HG02870 (cell line): ENCODE measurements at regions not wholly inside any gene's neighbourhood (a gene's known extent, or its start where the extent isn't known, plus 50 kb on each side); places are given as distances from the start of the nearest gene placed in this dataset.

Experiments
- ATAC-seq: cut with Tn5 transposase; IDR thresholded peaks from one replicate; pipeline ENCODE4 v1.9.1; 2021; ENCODE audit warnings: mild to moderate bottlenecking, moderate library complexity; ENCODE audit not compliant: unreplicated experiment

DNA sequence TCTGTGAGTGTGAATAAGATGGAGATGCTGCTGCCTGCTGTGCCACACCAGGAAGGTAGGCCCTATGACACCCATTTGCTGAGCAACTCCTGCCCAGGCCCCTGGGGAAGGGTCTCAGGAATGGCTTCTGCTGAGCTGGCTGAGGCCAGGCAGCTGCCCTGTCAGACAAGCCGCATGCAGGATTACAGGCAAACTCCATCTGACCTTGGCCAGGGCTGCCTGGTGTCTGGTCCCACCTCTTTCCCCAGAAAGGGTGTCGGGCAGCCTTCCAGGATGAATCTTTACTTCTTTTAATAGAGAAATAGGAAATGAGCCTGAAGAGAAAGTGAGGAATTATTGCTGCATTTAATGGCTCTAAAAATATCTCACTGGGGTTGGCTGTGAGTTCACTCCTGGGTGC is 182.5 kb downstream of the IRX5 start:
- no peak for ATAC-seq

DNA sequence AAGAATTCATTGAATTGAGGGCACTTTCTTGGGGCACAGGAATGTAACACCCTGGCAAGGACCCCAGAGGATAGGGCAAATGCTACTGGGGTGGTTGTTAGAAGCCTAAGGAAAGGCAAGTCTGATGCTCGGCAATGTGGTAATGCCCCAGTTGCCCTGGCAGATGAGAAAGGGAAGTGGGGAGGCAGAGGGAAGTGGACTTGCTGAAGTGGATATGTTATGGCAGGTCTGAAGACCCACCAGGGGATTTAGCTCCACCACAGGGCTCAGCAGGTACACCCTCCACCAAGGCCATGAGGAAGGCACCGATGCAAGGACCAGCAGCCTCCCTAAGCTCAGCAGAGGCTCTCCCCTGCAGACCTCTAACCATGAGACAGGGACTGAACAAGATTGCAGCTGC is 184.8 kb downstream of the IRX5 start:
- no peak for ATAC-seq

DNA sequence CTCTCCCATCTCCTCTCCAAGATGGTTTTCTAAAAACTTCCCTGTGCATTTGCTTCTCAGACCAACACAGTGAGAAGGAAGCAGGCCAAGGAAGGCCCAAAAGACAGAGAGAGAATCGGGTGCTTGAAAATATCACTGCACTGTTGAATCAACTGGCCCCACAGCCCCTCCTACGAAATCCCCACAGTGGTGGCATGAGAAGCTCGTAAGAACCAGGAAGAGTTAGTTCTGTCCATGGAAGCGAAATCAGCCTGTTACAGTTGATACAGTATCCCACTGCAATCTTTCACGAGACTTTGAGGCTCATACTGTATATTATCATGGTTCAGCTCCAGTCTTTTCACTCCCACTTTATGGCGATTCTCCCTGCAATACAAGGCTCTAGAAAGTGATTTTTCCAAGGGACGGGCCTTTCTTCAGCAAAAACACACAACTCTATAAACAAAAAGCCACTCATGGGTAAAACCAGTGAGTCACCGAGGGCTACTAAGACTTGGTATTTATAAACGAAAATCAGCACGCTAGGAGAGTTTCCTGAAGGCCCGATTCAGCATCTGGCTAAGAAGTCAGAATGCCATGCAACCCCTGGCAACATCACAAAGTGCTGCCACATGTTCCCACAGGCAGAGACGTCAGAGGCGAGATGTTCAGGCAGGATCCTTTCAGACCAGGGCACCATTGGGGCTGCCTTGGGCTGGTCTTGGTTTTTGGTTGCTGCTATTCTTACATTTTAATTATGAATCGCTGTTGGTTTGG is 185.7 kb downstream of the IRX5 start:
- ATAC-seq = no peak

DNA sequence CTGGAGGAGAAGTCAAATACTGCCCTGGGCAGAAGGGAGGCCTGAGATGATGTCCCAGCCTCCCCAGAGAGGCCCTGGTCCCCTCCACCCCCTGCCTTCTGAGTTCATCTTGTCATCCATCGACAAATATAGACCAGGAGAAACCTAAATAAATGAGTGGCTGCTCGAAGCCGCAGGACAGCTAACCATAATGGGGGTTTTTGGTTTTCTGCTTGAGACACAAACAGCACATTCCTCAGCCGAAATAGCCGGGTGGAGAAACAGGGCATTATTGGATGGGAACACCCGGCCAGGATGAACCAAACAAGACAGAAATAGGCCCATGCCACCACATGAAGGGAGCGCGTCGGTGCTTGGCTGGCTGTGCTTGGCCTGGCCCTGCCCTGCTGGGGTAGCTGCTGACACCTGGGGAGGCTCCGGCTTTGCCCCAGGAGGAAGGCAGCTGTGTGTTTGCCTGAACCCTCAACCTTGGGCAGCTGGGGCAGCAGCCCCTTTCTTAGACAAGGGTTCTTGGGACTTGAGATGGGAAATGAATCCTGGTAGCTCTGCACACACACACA is 188.1 kb downstream of the IRX5 start:
- no peak for ATAC-seq

DNA sequence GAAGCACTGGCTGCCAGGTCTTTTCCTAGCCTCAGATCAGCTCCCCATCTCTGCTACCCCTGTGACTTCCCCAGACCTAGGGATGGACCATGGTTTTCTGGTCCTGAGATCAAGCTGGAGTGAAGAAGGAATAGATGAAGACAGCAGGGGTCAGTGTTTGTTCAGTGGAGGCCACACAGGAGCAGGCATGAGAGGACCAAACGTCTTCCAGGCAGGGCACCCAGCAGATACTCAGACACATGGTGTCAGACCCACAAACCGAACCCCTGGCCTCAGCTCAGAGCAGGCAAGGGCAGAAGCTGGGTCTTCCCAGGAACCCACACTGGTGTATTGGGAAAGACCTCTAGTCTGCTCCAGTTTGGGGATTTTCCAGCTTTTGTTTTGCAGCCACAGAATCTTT is 189.7 kb downstream of the IRX5 start:
- ATAC-seq = no peak

DNA sequence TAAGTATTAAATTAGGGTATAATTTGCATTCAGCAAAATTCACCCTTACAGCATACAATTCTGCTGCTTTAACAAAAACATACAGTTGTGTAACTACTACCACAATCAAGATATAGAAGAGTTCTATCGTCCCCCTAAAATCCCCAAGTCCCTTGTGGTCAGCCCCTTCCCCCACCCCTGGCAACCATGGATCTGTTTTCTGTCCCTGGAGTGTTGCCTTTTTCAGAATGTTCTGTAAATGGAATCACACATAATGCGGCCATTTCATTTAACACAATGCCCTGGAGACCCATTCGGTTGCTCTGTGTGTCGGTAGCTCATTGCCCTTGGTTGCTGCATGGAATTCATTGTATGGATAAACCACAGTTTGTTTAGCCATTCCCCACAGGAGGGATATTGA is 190.2 kb downstream of the IRX5 start:
- ATAC-seq = no peak

DNA sequence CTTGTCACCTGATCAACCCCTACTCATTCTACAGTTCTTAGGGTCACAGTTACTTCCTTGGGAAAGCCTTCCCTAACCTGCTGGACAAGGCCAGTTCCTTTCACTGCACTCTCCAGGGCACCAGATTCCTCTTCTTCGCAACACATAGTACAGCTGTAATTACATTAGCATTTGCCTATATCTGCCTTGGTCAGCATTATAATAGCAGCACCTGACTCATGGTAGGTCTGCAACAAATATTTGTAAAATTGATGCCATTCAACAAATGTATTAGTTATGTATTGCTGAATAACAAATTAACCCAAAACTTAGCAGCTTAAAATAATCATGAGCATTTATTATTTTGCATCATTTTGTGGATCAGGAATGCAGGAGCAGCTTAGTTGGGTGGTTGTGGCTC is 193.0 kb downstream of the IRX5 start:
- ATAC-seq = no peak

DNA sequence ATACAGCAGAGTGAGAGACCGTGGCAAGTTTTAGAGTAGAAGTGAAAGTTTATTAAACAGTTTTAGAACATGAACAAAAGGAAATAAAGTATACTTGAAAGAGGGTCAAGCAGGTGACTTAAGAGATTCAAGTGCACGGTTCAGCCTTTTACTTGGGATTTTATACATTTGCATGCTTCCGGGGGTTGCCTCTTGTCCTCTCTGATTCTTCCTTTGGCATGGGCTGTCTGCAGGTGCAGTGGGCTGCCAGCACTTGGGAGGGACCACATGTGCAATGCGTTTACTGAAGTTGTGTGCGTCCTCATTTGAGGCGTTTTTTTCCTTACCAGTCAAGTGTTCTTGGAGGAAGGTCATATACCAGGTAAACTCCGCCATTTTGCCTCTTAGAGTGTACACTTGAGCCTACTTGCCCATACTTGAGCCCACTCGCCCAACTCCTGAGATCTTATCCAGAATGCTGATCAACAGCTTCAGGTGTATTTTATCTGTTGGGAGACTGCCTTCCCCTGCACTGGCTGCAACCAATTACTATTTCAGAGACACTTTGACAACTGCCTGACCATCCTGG is 195.2 kb downstream of the IRX5 start:
- no peak for ATAC-seq

DNA sequence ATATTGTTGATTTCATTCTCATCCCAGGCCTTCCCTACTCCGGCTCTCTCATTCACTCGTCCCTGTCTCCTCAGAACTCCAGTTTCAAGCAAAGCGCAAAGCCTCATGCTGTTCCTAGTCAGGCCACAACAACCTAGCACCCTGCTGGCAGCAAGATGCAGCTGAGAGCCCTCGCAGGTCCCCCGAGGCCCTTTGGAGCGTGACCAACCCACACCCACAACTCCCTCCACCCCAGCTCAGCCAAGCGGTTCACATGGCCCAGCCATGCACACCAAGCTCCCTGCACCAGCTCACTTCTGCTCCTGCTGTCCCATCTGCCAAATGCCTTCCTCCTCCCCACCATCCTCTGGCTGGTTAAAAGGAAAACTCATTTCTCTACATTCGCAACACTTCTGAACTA is 195.8 kb downstream of the IRX5 start:
- ATAC-seq = no peak

DNA sequence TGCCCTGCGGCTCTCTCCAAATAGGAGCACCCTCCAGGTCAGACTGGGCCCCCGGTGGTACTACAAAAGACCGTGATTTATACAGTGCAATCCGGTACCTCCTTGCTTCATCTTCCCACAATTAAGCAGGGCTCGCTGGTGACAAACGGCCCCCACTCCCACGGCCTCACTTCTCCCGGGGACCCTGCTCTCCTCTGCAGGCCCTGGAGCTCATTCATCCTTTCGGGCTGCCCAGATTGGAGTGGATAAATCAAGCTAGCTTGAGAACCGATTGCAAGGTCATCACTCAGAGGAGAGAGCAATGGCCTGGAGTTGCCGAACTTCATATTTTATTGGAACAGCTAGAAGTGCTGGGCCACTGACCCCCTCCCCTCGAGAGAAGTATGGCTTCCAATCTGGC is 193.5 kb upstream of the IRX6 start:
- ATAC-seq = no peak

DNA sequence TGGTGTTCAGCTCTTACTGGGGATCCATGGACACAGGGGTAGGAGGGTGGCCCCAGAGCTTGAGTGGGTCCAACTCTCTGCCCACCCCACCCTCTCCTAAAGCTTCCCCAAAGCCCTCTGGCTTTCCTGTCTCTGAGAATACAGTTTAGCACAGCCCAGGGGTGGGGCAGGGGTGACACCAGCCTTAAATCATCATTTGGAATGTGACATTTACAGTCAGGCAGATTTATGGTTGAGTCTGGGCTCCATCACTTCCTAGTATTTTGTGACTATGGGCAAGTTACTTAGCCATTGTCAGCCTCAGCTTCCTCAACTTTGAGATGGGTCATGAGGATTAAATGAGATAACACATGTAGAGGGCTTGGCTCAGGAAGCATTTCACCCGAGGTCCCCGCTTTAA is 193.1 kb upstream of the IRX6 start:
- ATAC-seq = no peak

DNA sequence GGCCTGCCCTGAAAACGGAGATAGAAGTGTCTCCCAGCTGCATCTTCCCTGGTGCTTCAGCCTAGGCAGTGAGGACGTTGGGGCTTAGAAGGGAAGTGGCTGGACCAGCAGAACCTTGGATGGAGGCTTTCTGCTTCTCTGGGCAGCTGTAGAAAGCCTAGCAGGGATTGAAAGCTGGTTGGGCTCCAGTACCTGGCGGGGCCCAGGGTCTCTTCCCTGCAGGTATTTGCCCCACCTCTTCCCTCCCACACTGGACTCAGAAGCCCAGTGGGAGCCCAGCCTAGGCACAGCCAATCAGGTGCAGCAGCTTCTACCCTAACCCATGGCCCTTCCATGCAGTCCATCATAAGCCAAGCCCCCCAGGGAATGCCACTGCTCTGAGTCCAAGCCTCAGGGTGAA is 190.3 kb upstream of the IRX6 start:
- no peak for ATAC-seq

DNA sequence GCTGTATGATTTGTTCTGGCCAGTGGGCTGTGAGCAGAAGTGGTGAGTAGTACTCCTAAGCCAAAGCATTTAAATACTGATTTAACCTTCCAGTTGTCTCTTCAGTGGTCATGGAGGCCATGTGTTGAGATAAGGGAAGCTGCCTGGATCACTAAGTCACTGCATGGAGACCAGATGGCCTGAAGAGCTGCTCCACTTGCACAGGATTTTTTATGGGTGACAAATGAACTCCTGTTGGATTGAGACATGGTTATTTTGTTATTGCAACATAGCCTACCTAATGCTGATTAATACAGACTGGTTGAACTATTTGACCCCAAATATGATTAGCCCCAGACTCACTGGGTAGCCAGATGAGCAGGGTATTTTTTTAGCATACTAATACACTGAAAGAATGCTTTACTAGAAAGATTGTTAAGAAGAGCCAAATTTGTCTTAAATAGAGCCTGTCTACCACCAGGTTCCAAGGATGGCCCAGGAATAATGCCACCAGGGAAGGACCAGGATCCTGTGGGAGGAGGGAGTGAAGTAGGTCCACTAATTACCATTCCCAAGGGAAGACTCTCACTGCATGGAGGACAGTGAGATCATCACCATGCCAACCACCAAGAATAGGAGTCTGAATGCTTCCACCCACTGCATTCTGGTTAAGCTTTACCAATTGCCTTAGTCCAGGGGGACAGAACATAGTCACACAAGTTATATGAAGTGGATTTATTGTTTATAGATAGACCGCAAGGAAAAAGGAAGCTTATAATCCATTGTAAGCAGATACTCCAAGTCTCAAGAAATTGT is 187.4 kb upstream of the IRX6 start:
- no peak for ATAC-seq

DNA sequence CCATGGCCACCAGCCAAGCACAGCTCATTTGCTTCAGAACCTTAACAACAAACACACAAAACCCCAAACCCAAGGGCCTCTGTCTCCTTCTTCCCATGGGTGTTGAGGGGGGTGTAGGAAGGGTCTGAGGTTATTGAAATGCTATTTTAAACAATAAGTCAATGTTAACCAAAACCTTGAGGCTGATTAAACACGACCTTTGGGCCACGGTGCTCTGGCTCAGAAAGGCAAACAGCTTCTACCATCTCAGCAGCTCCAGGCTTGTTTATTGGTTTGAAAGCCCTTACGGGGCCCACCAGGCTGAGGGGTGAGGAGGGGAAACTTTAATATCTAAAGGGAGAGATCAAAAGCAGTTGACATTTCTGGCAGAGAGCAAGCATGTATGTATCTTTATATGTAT is 185.7 kb upstream of the IRX6 start:
- ATAC-seq = no peak

DNA sequence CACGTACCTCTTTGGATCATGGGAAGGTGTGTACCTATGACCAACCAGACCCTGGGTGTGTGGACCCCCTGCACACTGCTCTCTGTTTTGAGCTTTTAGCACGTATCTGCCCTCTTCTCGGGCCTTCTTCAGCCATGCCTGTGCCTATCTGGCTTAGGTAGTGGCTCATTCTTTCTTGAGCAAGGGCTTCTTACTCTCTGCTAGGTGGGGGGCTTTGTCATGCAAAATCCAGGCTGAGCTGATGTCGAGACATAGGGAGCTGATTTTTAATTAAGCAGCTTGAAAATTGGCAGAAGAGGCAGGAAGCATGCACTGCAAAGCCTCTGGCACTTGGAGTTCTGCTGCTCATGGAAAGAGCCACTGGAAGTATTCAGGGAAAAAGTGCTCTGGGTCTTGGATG is 181.6 kb upstream of the IRX6 start:
- no peak for ATAC-seq

DNA sequence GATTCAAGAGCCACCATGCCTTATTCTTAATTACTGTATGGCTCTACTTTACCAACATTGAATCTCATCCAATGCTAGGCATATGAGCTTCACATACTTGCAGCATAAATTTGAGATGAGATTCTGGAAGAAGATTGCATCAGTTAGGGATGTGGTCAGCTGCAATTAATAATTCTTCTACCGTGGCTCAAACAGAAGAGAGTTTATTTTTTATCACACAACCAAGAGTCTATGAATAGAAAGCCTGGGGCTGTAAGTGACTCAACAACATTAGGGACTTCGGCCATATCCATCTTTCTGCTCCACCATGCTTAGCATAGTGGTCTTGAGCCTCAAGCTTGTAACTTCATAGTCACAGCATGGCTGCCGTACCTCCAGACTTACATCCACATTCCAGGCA is 179.4 kb upstream of the IRX6 start:
- no peak for ATAC-seq

DNA sequence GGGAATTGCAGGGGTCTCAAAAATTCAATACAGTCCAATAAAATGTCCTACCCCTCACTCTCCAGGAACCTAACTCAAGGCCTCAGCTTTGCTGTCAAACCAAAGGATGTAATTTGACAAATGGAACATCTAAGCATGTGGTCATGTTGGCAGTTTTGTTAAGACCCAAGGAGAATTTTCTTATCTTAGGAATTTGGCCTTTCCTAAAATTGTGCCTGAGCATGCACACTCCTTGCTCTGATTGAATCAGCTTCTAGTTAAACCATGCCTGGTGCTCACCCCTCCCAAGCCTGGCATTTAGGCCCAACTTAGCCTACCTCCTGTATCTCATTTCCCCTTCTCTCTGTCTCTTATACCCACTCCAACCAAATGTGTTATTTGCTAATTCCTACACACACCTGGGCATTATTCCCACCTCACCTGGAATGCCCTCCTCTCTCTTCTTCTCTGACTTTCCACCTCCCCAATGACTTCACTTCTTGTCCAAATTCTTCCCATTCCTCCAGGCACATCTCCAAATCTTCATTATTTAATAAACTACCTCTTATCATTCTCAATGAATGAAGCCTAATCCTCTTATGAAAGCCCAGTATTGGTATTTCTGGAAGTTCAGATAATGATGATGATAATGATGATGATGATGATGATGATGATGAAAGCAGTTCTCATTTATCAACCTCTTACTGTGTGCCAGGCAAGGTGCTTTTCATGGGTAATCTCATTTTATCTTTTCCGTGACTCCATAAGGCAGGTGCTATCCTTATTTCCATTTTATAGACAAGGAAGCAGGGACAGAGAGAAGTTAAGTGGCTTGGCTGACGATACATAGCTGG is 178.0 kb upstream of the IRX6 start:
- no peak for ATAC-seq

DNA sequence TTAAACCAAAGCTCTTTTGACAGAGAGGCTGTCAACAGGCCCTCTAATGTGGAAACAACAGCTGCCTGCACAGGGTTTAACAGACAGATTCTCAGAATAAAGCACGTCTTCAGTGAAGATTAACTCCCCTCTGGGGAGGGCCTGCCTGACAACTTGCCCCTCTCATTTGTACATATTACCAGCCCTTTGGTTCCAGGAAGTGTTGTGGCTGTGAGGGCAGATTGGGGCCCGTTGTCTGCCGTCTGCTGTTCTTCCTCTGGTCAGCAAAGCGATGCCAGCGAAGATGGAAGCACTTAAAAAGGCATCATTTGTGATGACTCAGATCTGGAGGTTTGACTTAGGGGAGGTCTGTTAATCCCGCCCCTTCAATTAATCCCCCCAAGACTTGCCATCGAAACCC is 177.0 kb upstream of the IRX6 start:
- no peak for ATAC-seq

DNA sequence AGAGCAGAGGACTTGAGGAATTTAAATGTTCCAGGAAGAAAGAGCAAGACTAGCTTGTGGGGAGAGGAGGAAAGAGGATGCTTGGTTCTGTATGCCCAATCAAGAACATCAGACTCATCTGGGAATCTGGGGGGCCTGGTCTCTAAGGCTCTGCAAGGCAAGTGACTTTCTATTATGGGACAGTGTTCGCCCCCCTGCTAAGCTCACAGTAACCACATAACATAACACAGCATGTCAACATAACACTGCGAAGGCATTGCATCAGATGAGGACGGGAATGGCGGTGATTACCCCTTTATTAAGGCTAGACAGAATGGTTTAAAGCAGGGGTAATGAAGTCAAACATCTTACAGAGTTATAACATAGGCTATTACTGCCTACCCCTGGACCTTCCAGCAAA is 176.6 kb upstream of the IRX6 start:
- ATAC-seq = no peak

DNA sequence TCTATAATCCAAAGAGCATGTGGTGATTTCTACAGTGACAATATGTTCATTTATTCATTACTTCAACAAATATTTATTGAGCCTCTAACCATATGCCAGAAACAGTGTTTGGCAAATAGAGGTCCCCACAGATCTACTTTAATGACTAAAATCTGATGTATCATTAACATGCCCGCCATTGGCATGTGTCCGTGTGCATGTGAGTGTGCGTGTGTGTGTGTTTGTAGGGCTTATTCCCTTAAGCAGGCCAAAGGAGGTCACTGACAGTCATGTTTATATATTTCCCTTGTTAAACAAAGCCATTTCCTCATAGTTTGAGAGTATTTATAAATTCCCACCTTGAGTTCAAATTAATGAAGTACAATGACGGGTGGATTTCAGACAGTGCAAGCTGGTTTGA is 174.4 kb upstream of the IRX6 start:
- no peak for ATAC-seq
